Neural cell (in vitro differentiated cells): ENCODE measurements at regions not wholly inside any gene's neighbourhood (a gene's known extent, or its start where the extent isn't known, plus 50 kb on each side); places are given as distances from the start of the nearest gene placed in this dataset.

ENCODE experiments used
- H2AFZ ChIP-seq: fragments of 200-600, 300-800 bp; sonication (generic), shearing (Covaris generic); 2 replicates; pipeline ENCODE4 v1.6.0; 2014; ENCODE audit warnings: low read depth, mild to moderate bottlenecking, antibody characterized with exemption, low read length, moderate library complexity
- H3F3A ChIP-seq: fragments of 200-600 bp; shearing (Covaris generic); 2 replicates; pipeline ENCODE4 v1.6.1; 2016; ENCODE audit warnings: mild to moderate bottlenecking, moderate library complexity, mixed read lengths, antibody characterized with exemption, low read length; ENCODE audit not compliant: insufficient read depth, poor library complexity, severe bottlenecking
- H3K27ac ChIP-seq: fragments of 200-600, 300-800 bp; sonication (generic), shearing (Covaris generic); 2 replicates; pipeline ENCODE4 v1.5.1; 2014; ENCODE audit warnings: mild to moderate bottlenecking, low read length, moderate library complexity
- H3K27me3 ChIP-seq: fragments of 300-800, 200-600 bp; sonication (generic), shearing (Covaris generic); 2 replicates; pipeline ENCODE4 v1.6.0; 2014; ENCODE audit warnings: mild to moderate bottlenecking, low read depth, low read length, moderate library complexity; ENCODE audit not compliant: insufficient read depth
- H3K36me3 ChIP-seq: fragments of 300-800, 200-600 bp; sonication (generic), shearing (Covaris generic); 2 replicates; pipeline ENCODE4 v1.5.1; 2014; ENCODE audit warnings: mild to moderate bottlenecking, antibody characterized with exemption, low read length, moderate library complexity; ENCODE audit not compliant: insufficient read depth
- H3K4me2 ChIP-seq: fragments of 300-800, 200-600 bp; sonication (generic), shearing (Covaris generic); 2 replicates; pipeline ENCODE4 v1.6.0; 2014; ENCODE audit warnings: mild to moderate bottlenecking, low read length
- H3K4me3 ChIP-seq: fragments of 300-800, 200-600 bp; sonication (generic), shearing (Covaris generic); 2 replicates; pipeline ENCODE4 v1.5.1; 2014; ENCODE audit warnings: mild to moderate bottlenecking, low read length, moderate library complexity
- H3K79me2 ChIP-seq: fragments of 200-600 bp; shearing (Covaris generic); replicated peaks from 2 replicates; pipeline ENCODE4 v1.6.0; 2014; ENCODE audit warnings: mild to moderate bottlenecking, low read length, moderate library complexity; ENCODE audit not compliant: insufficient read depth
- H3K9ac ChIP-seq: fragments of 300-800, 200-600 bp; sonication (generic), shearing (Covaris generic); 2 replicates; pipeline ENCODE4 v1.6.1; 2016; ENCODE audit warnings: mild to moderate bottlenecking, low read length, mixed read lengths
- H3K9me2 ChIP-seq: fragments of 200-600 bp; shearing (Covaris generic); 2 replicates; pipeline ENCODE4 v1.6.1; 2016; ENCODE audit warnings: mild to moderate bottlenecking, low read length, mixed read lengths; ENCODE audit not compliant: insufficient read depth
- H3K9me3 ChIP-seq: fragments of 200-600, 300-800 bp; sonication (generic), shearing (Covaris generic); 2 replicates; pipeline ENCODE4 v1.6.1; 2016; ENCODE audit warnings: mild to moderate bottlenecking, mixed run types, low read length, moderate library complexity, mixed read lengths
- H4K20me1 ChIP-seq: fragments of 200-600 bp; shearing (Covaris generic); 2 replicates; pipeline ENCODE4 v1.6.1; 2016; ENCODE audit warnings: mild to moderate bottlenecking, mixed run types; ENCODE audit not compliant: insufficient read depth
- EP300 ChIP-seq: fragments of 450-650 bp; conservative IDR thresholded peaks from 2 replicates; pipeline ENCODE4 v1.6.1; 2014; ENCODE audit warnings: antibody characterized with exemption, mild to moderate bottlenecking, moderate library complexity; ENCODE audit not compliant: poor library complexity, severe bottlenecking
- EZH2 ChIP-seq: fragments of 200-600, 300-800 bp; shearing (Covaris generic), sonication (generic); IDR thresholded peaks from 2 replicates; pipeline ENCODE4 v1.6.1; 2014; ENCODE audit warnings: antibody characterized with exemption, low read length, borderline replicate concordance, mild to moderate bottlenecking; ENCODE audit not compliant: insufficient read depth, poor library complexity, severe bottlenecking
- MXI1 ChIP-seq: fragments of 450-650 bp; conservative IDR thresholded peaks from 2 replicates; pipeline ENCODE4 v1.6.1; 2014; ENCODE audit warnings: antibody characterized with exemption, mild to moderate bottlenecking; ENCODE audit not compliant: poor library complexity, severe bottlenecking
- POLR2AphosphoS5 ChIP-seq: IDR thresholded peaks from 2 replicates; pipeline ENCODE4 v1.6.1; 2012
- RAD21 ChIP-seq: fragments of 450-650 bp; conservative IDR thresholded peaks from 2 replicates; pipeline ENCODE4 v1.6.1; 2014; ENCODE audit warnings: antibody characterized with exemption, mild to moderate bottlenecking, moderate library complexity
- SMC3 ChIP-seq: fragments of 450-650 bp; conservative IDR thresholded peaks from 2 replicates; pipeline ENCODE4 v1.6.1; 2014; ENCODE audit warnings: antibody characterized with exemption, mild to moderate bottlenecking, moderate library complexity; ENCODE audit not compliant: poor library complexity
- TAF1 ChIP-seq: IDR thresholded peaks from 2 replicates; pipeline ENCODE4 v1.6.1; 2012; ENCODE audit warnings: low read depth
- TF ChIP-seq, protein P1 (sequence below): fragments of 450-650 bp; IDR thresholded peaks from 2 replicates; pipeline ENCODE4 v1.5.1; 2014; ENCODE audit warnings: antibody characterized with exemption, mild to moderate bottlenecking, moderate library complexity; ENCODE audit not compliant: poor library complexity, severe bottlenecking
- TF ChIP-seq, protein P2 (sequence below): IDR thresholded peaks from 2 replicates; pipeline ENCODE4 v1.6.1; 2012; ENCODE audit warnings: borderline replicate concordance

GRCh38 chr5:61618577-61618976 is 286.5 kb downstream of the ZSWIM6 start:
- Histone ChIP-seq H2AFZ (no peak overlapping the region), H3K4me3 (no peak overlapping the region), H3K9me2 (no peaks in the 10 kb centered on the region), H3K9me3 (no peaks in the 10 kb centered on the region), H3F3A (no peaks in the 10 kb centered on the region), H3K27ac (no peak overlapping the region), H3K4me2 (no peak overlapping the region), H3K27me3 (no peaks in the 10 kb centered on the region), H3K79me2 (no peaks in the 10 kb centered on the region), H3K36me3 (no peaks in the 10 kb centered on the region), H3K9ac (no peak overlapping the region), H4K20me1 (no peaks in the 10 kb centered on the region)
- TF ChIP-seq SMC3 (no peak), TAF1 (no peak), POLR2AphosphoS5 (peak; percentile 90)
- TF ChIP-seq, protein P1, sequence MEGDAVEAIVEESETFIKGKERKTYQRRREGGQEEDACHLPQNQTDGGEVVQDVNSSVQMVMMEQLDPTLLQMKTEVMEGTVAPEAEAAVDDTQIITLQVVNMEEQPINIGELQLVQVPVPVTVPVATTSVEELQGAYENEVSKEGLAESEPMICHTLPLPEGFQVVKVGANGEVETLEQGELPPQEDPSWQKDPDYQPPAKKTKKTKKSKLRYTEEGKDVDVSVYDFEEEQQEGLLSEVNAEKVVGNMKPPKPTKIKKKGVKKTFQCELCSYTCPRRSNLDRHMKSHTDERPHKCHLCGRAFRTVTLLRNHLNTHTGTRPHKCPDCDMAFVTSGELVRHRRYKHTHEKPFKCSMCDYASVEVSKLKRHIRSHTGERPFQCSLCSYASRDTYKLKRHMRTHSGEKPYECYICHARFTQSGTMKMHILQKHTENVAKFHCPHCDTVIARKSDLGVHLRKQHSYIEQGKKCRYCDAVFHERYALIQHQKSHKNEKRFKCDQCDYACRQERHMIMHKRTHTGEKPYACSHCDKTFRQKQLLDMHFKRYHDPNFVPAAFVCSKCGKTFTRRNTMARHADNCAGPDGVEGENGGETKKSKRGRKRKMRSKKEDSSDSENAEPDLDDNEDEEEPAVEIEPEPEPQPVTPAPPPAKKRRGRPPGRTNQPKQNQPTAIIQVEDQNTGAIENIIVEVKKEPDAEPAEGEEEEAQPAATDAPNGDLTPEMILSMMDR, result no peak
- TF ChIP-seq, protein P2, sequence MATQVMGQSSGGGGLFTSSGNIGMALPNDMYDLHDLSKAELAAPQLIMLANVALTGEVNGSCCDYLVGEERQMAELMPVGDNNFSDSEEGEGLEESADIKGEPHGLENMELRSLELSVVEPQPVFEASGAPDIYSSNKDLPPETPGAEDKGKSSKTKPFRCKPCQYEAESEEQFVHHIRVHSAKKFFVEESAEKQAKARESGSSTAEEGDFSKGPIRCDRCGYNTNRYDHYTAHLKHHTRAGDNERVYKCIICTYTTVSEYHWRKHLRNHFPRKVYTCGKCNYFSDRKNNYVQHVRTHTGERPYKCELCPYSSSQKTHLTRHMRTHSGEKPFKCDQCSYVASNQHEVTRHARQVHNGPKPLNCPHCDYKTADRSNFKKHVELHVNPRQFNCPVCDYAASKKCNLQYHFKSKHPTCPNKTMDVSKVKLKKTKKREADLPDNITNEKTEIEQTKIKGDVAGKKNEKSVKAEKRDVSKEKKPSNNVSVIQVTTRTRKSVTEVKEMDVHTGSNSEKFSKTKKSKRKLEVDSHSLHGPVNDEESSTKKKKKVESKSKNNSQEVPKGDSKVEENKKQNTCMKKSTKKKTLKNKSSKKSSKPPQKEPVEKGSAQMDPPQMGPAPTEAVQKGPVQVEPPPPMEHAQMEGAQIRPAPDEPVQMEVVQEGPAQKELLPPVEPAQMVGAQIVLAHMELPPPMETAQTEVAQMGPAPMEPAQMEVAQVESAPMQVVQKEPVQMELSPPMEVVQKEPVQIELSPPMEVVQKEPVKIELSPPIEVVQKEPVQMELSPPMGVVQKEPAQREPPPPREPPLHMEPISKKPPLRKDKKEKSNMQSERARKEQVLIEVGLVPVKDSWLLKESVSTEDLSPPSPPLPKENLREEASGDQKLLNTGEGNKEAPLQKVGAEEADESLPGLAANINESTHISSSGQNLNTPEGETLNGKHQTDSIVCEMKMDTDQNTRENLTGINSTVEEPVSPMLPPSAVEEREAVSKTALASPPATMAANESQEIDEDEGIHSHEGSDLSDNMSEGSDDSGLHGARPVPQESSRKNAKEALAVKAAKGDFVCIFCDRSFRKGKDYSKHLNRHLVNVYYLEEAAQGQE, result no peak

- H3K9me2 ChIP-seq, result no peaks in the 10 kb centered on the region
- no peak overlapping the region for H3K4me3 ChIP-seq
- no peaks in the 10 kb centered on the region for H3F3A ChIP-seq
- H3K9me3 ChIP-seq, result no peaks in the 10 kb centered on the region
- no peak for TF ChIP-seq MXI1
- TF ChIP-seq TAF1, result no peak
- TF ChIP-seq POLR2AphosphoS5, result no peak
- no peak for TF ChIP-seq EZH2
- no peak for TF ChIP-seq RAD21
- TF ChIP-seq, protein P1, result no peak
- no peak for TF ChIP-seq EP300
- TF ChIP-seq, protein P2, result no peak
- TF ChIP-seq SMC3, result no peak
- no peaks in the 10 kb centered on the region for H3K36me3 ChIP-seq
- H4K20me1 ChIP-seq, result no peaks in the 10 kb centered on the region
- no peak overlapping the region for H3K9ac ChIP-seq
- H3K27ac ChIP-seq, result no peak overlapping the region
- H3K4me2 ChIP-seq, result no peak overlapping the region
- no peaks in the 10 kb centered on the region for H3K79me2 ChIP-seq
- no peaks in the 10 kb centered on the region for H3K27me3 ChIP-seq
- H2AFZ ChIP-seq, result no peak overlapping the region
Measured at GRCh38 chr5:61619289-61619688, 287.2 kb downstream of the ZSWIM6 start.
